Left renal cortex interstitium (tissue), 4 donors: ENCODE measurements at regions not wholly inside any gene's neighbourhood (a gene's known extent, or its start where the extent isn't known, plus 50 kb on each side); places are given as distances from the start of the nearest gene placed in this dataset.

Experiments
- DNase-seq, 4 donors: peaks; one replicate each; pipeline ENCODE4 v3.0.0-alpha.2; 2013; ENCODE audit warnings: low read depth in 4 of 4, low spot score in 2 of 4, missing footprints in 1 of 4

- no peak for DNase-seq
These were observed 360.4 kb downstream of the ZNF516 start for GRCh38 chr18:76134628-76135027.

- no peak for DNase-seq
These were observed 361.2 kb downstream of the ZNF516 start for GRCh38 chr18:76133873-76134272.

- no peak for DNase-seq
These were observed 363.3 kb downstream of the ZNF516 start for GRCh38 chr18:76131738-76132137.

GRCh38 chr18:76130845-76131244, 364.2 kb downstream of the ZNF516 start:
- no peak for DNase-seq

GRCh38 chr18:76126327-76126726, 368.7 kb downstream of the ZNF516 start:
- no peak for DNase-seq

- DNase-seq = no peak
These were observed 374.0 kb downstream of the ZNF516 start for GRCh38 chr18:76121011-76121410.

GRCh38 chr18:76115580-76115979, 379.5 kb downstream of the ZNF516 start:
- DNase-seq = no peak

- DNase-seq = peak in 1 of 4 donors; percentile 6
These were observed 381.9 kb downstream of the ZNF516 start for GRCh38 chr18:76113101-76113500.

- no peak for DNase-seq
These were observed 392.4 kb downstream of the ZNF516 start for GRCh38 chr18:76102626-76103025.

GRCh38 chr18:76102156-76102555, 392.9 kb downstream of the ZNF516 start:
- DNase-seq = no peak

GRCh38 chr18:76099931-76100457, 395.0 kb downstream of the ZNF516 start:
- no peak for DNase-seq

GRCh38 chr18:76098674-76099411, 396.2 kb downstream of the ZNF516 start:
- DNase-seq = peak in 1 of 4 donors; percentile 9

GRCh38 chr18:76081536-76081935, 413.5 kb downstream of the ZNF516 start:
- no peak for DNase-seq

GRCh38 chr18:76080430-76080829, 414.6 kb downstream of the ZNF516 start:
- no peak for DNase-seq

GRCh38 chr18:76075777-76076176, 419.3 kb downstream of the ZNF516 start:
- no peak for DNase-seq

GRCh38 chr18:76064998-76065397, 430.0 kb downstream of the ZNF516 start:
- DNase-seq = no peak

GRCh38 chr18:76058146-76058545, 436.9 kb downstream of the ZNF516 start:
- no peak for DNase-seq

- no peak for DNase-seq
These were observed 437.7 kb downstream of the ZNF516 start for GRCh38 chr18:76057386-76057785.

GRCh38 chr18:76056471-76057110, 438.5 kb downstream of the ZNF516 start:
- DNase-seq = no peak

GRCh38 chr18:76055578-76055977, 439.5 kb downstream of the ZNF516 start:
- DNase-seq = no peak

GRCh38 chr18:76055025-76055424, 440.0 kb downstream of the ZNF516 start:
- no peak for DNase-seq

GRCh38 chr18:76054156-76054555, 440.9 kb downstream of the ZNF516 start:
- peak; percentile 20 to 31 (median 25) for DNase-seq
